HL-60 (cell line): ENCODE measurements at regions not wholly inside any gene's neighbourhood (a gene's known extent, or its start where the extent isn't known, plus 50 kb on each side); places are given as distances from the start of the nearest gene placed in this dataset.

ENCODE experiments used
- DNase-seq, 2 experiments: peaks; one replicate each; pipeline ENCODE4 v3.0.0-alpha.2; 2010 to 2020; ENCODE audit warnings: low read depth in 1 of 2, low spot score in 1 of 2
- H3K27ac ChIP-seq: fragments of 250-450 bp; sonication (Bioruptor Pico); replicated peaks from 2 replicates; pipeline ENCODE4 v1.5.1; 2020; ENCODE audit warnings: mild to moderate bottlenecking, moderate library complexity
- H3K27me3 ChIP-seq: fragments of 250-450 bp; sonication (Bioruptor Pico); 2 replicates; pipeline ENCODE4 v1.5.1; 2021; ENCODE audit warnings: mild to moderate bottlenecking, moderate library complexity; ENCODE audit not compliant: insufficient read depth, poor library complexity, severe bottlenecking
- H3K4me3 ChIP-seq: replicated peaks from 2 replicates; pipeline ENCODE4 v1.5.1; 2011; ENCODE audit warnings: mild to moderate bottlenecking, control low read depth, low read length; ENCODE audit not compliant: insufficient read depth
- GABPA ChIP-seq: IDR thresholded peaks from 2 replicates; pipeline ENCODE4 v1.6.1; 2012; ENCODE audit warnings: low read depth
- POLR2AphosphoS5 ChIP-seq: IDR thresholded peaks from 2 replicates; pipeline ENCODE4 v1.6.1; 2012; ENCODE audit warnings: low read depth
- SPI1 ChIP-seq: IDR thresholded peaks from 2 replicates; pipeline ENCODE4 v1.6.1; 2012; ENCODE audit warnings: low read depth, mild to moderate bottlenecking, borderline replicate concordance
- TF ChIP-seq, protein P1 (sequence below): IDR thresholded peaks from 2 replicates; pipeline ENCODE4 v1.6.1; 2012; ENCODE audit warnings: low read depth; ENCODE audit not compliant: insufficient replicate concordance
- TF ChIP-seq, protein P2 (sequence below): IDR thresholded peaks from one replicate; pipeline ENCODE4 v1.5.1; 2011; ENCODE audit warnings: low read length, control low read depth, inconsistent platforms; ENCODE audit not compliant: insufficient read depth

DNA sequence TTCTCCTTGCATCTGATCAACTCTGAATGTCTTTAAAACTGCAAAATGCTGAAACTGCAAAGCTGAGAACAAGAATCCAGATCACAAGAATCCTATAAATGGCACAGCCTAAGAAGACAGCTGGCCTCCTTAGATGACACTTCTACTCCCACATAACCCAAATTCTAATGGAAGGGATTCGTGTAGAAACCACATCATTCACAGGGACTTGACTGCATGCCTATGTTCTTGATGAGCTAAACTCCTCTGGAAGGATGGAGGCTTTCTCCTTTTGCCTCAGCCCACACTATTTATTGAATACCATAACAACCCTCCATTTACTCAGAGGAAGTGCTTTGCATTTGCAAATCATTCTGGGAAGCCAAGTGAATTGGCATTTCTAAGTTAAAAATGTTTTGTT is 252.5 kb upstream of the VWC2 start:
- no peak for DNase-seq
- no peaks in the 10 kb centered on the region for H3K27me3 ChIP-seq
- TF ChIP-seq GABPA, result no peak
- no peak for TF ChIP-seq POLR2AphosphoS5
- TF ChIP-seq, protein P1, sequence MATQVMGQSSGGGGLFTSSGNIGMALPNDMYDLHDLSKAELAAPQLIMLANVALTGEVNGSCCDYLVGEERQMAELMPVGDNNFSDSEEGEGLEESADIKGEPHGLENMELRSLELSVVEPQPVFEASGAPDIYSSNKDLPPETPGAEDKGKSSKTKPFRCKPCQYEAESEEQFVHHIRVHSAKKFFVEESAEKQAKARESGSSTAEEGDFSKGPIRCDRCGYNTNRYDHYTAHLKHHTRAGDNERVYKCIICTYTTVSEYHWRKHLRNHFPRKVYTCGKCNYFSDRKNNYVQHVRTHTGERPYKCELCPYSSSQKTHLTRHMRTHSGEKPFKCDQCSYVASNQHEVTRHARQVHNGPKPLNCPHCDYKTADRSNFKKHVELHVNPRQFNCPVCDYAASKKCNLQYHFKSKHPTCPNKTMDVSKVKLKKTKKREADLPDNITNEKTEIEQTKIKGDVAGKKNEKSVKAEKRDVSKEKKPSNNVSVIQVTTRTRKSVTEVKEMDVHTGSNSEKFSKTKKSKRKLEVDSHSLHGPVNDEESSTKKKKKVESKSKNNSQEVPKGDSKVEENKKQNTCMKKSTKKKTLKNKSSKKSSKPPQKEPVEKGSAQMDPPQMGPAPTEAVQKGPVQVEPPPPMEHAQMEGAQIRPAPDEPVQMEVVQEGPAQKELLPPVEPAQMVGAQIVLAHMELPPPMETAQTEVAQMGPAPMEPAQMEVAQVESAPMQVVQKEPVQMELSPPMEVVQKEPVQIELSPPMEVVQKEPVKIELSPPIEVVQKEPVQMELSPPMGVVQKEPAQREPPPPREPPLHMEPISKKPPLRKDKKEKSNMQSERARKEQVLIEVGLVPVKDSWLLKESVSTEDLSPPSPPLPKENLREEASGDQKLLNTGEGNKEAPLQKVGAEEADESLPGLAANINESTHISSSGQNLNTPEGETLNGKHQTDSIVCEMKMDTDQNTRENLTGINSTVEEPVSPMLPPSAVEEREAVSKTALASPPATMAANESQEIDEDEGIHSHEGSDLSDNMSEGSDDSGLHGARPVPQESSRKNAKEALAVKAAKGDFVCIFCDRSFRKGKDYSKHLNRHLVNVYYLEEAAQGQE, result no peak
- TF ChIP-seq SPI1, result no peak
- TF ChIP-seq, protein P2, sequence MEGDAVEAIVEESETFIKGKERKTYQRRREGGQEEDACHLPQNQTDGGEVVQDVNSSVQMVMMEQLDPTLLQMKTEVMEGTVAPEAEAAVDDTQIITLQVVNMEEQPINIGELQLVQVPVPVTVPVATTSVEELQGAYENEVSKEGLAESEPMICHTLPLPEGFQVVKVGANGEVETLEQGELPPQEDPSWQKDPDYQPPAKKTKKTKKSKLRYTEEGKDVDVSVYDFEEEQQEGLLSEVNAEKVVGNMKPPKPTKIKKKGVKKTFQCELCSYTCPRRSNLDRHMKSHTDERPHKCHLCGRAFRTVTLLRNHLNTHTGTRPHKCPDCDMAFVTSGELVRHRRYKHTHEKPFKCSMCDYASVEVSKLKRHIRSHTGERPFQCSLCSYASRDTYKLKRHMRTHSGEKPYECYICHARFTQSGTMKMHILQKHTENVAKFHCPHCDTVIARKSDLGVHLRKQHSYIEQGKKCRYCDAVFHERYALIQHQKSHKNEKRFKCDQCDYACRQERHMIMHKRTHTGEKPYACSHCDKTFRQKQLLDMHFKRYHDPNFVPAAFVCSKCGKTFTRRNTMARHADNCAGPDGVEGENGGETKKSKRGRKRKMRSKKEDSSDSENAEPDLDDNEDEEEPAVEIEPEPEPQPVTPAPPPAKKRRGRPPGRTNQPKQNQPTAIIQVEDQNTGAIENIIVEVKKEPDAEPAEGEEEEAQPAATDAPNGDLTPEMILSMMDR, result no peak
- H3K4me3 ChIP-seq, result no peak overlapping the region
- no peak overlapping the region for H3K27ac ChIP-seq

DNA sequence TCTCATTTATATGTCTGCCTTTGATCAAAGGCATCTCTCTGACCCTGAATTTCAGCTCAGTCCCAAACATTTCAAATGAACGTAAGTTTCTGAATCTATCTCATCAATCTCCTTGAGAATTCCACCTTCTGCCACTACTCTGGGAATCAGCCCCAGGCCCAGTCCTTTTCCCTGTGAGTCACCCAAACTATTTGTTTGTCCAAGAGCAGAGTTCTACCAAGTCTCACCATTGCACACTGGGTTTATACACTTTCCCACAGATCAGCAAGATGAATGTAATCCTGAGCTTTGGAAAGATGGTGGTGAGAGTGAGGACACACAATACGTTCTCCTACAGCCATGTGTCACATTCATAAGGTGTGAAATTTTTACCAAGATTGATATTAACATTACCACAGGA is 251.3 kb upstream of the VWC2 start:
- Histone ChIP-seq H3K27me3 (no peaks in the 10 kb centered on the region), H3K4me3 (no peak overlapping the region), H3K27ac (no peak overlapping the region)
- TF ChIP-seq, protein P2, result no peak
- TF ChIP-seq SPI1, result no peak
- no peak for TF ChIP-seq POLR2AphosphoS5
- TF ChIP-seq GABPA, result no peak
- TF ChIP-seq, protein P1, result no peak
- DNase-seq, result no peak

DNA sequence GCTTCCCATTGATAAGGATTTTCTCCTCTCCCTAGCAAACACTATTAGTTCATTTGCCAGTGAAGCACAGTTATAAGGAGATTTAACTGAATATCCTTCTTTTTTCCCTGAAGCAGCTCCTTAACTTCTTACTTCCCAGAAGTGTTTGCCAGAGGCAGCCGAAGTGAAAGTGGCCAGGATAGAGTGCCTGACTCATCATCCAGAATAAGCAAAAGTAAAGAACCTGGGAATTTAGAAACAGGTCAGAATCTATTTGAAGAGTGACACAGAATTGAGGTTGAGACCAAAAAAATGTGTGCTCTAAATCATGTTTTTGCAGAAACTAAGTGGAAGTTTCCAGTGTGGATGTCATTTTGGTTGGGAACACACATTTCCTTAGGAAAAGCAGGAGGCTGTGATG is 249.6 kb upstream of the VWC2 start:
- TF ChIP-seq GABPA (no peak), POLR2AphosphoS5 (no peak), SPI1 (no peak)
- TF ChIP-seq, protein P1, result no peak
- TF ChIP-seq, protein P2, result no peak
- DNase-seq, result no peak
- H3K27ac ChIP-seq, result no peak overlapping the region
- H3K27me3 ChIP-seq, result no peaks in the 10 kb centered on the region
- H3K4me3 ChIP-seq, result no peak overlapping the region
